IMR-90 (cell line): ENCODE measurements at regions not wholly inside any gene's neighbourhood (a gene's known extent, or its start where the extent isn't known, plus 50 kb on each side); places are given as distances from the start of the nearest gene placed in this dataset.
A peak's percentile ranks its signal among the peaks of the same experiment; 100 is the strongest.

Source experiments
- ATAC-seq: fragments of 200-7000 bp; cut with Tn5 transposase; 2 replicates; pipeline ENCODE4 v1.9.1; 2020; ENCODE audit warnings: low read depth, mild to moderate bottlenecking, moderate library complexity
- BruUV-seq: library from RNA; stranded (reverse); fragments of 400-500 nt; replicated peaks from 2 replicates; lab custom pipeline; 2021; lab: Mats Ljungman, UMichigan
- CTCF ChIA-PET: fragments of 300-600 bp; formaldehyde crosslinking; extraction: SDS; loops from one replicate; lab custom pipeline; 2021; ENCODE audit warnings: antibody characterized with exemption; lab: Yijun Ruan, JAX
- POLR2A ChIA-PET: fragments of 300-600 bp; sonication (Branson Sonifier 250); formaldehyde crosslinking; loops from one replicate; lab custom pipeline; 2022; ENCODE audit warnings: antibody characterized with exemption; ENCODE audit not compliant: unreplicated experiment; lab: Charles Lee
- DNase-seq: peaks from one replicate; pipeline ENCODE4 v3.0.0; 2013
- H2AFZ ChIP-seq: replicated peaks from 2 replicates; pipeline ENCODE3; 2013; ENCODE audit warnings: low read length, mild to moderate bottlenecking; ENCODE audit not compliant: poor library complexity
- H2AK5ac ChIP-seq: 2 replicates; pipeline ENCODE4 v1.6.1; 2013; ENCODE audit warnings: low read depth, low read length, inconsistent platforms
- H2AK9ac ChIP-seq: replicated peaks from 2 replicates; pipeline ENCODE3; 2013; ENCODE audit warnings: mild to moderate bottlenecking, low read depth, low read length, moderate library complexity; ENCODE audit not compliant: poor library complexity
- H2BK120ac ChIP-seq: 2 replicates; pipeline ENCODE4 v1.6.1; 2013; ENCODE audit warnings: low read depth, low read length, inconsistent platforms
- H2BK15ac ChIP-seq: 3 replicates; pipeline ENCODE4 v1.6.1; 2013; ENCODE audit warnings: low read depth, low read length, inconsistent platforms
- H2BK20ac ChIP-seq: 2 replicates; pipeline ENCODE4 v1.6.1; 2013; ENCODE audit warnings: low read depth, mild to moderate bottlenecking, inconsistent platforms, low read length, moderate library complexity
- H2BK5ac ChIP-seq: 2 replicates; pipeline ENCODE4 v1.6.1; 2013; ENCODE audit warnings: mild to moderate bottlenecking, low read depth, low read length, inconsistent platforms; ENCODE audit not compliant: poor library complexity, severe bottlenecking
- H3K14ac ChIP-seq: replicated peaks from 2 replicates; pipeline ENCODE4 v1.6.1; 2013; ENCODE audit warnings: low read depth, low read length, inconsistent platforms
- H3K18ac ChIP-seq: 2 replicates; pipeline ENCODE4 v1.6.1; 2013; ENCODE audit warnings: low read depth, low read length, control low read depth
- H3K23ac ChIP-seq: 2 replicates; pipeline ENCODE4 v1.6.1; 2013; ENCODE audit warnings: low read depth, low read length, inconsistent platforms
- H3K27ac ChIP-seq: 2 replicates; pipeline ENCODE4 v1.5.1; 2013; ENCODE audit warnings: mild to moderate bottlenecking, control low read depth, low read length; ENCODE audit not compliant: insufficient read depth
- H3K27me3 ChIP-seq: 2 replicates; pipeline ENCODE4 v1.6.1; 2013; ENCODE audit warnings: low read length; ENCODE audit not compliant: control insufficient read depth, insufficient read depth
- H3K36me3 ChIP-seq: 2 replicates; pipeline ENCODE4 v1.6.1; 2013; ENCODE audit warnings: low read length, mixed read lengths; ENCODE audit not compliant: control insufficient read depth, insufficient read depth
- H3K4ac ChIP-seq: 2 replicates; pipeline ENCODE4 v1.6.1; 2013; ENCODE audit warnings: low read depth, low read length, inconsistent platforms
- H3K4me1 ChIP-seq: 2 replicates; pipeline ENCODE4 v1.6.1; 2013; ENCODE audit warnings: low read length, mixed read lengths; ENCODE audit not compliant: control insufficient read depth, insufficient read depth
- H3K4me2 ChIP-seq: 2 replicates; pipeline ENCODE4 v1.6.1; 2013; ENCODE audit warnings: low read depth, mild to moderate bottlenecking, control low read depth, low read length, moderate library complexity
- H3K4me3 ChIP-seq: 2 replicates; pipeline ENCODE4 v1.5.1; 2013; ENCODE audit warnings: low read depth, mild to moderate bottlenecking, control low read depth, low read length, moderate library complexity; ENCODE audit not compliant: insufficient read depth
- H3K56ac ChIP-seq: 2 replicates; pipeline ENCODE4 v1.6.1; 2013; ENCODE audit warnings: low read length, inconsistent platforms; ENCODE audit not compliant: insufficient read depth; ENCODE audit errors: extremely low read depth
- H3K79me1 ChIP-seq, 2 experiments: 2 replicates each; pipeline ENCODE4 v1.6.1; 2013; ENCODE audit warnings: low read length in 2 of 2, inconsistent platforms in 1 of 2, low read depth in 1 of 2
- H3K9ac ChIP-seq: 2 replicates; pipeline ENCODE4 v1.6.1; 2013; ENCODE audit warnings: low read depth, low read length, control low read depth
- H3K9me1 ChIP-seq: 2 replicates; pipeline ENCODE4 v1.6.1; 2013; ENCODE audit warnings: low read length, inconsistent platforms; ENCODE audit not compliant: insufficient read depth
- H3K9me3 ChIP-seq: 2 replicates; pipeline ENCODE4 v1.6.1; 2013; ENCODE audit warnings: low read length; ENCODE audit not compliant: control insufficient read depth, insufficient read depth
- H4K20me1 ChIP-seq: 2 replicates; pipeline ENCODE4 v1.6.1; 2013; ENCODE audit warnings: low read length, inconsistent platforms; ENCODE audit not compliant: insufficient read depth
- H4K5ac ChIP-seq: 2 replicates; pipeline ENCODE4 v1.6.1; 2013; ENCODE audit warnings: mild to moderate bottlenecking, low read depth, low read length, control low read depth
- H4K8ac ChIP-seq, 2 experiments: 2 replicates each; pipeline ENCODE4 v1.6.1; 2013; ENCODE audit warnings: low read depth in 2 of 2, low read length in 2 of 2, control low read depth in 1 of 2, inconsistent platforms in 1 of 2
- H4K91ac ChIP-seq: 2 replicates; pipeline ENCODE4 v1.6.1; 2013; ENCODE audit warnings: low read depth, low read length, inconsistent platforms; ENCODE audit not compliant: insufficient read depth
- CTCF ChIP-seq: conservative IDR thresholded peaks from 2 replicates; pipeline ENCODE4 v1.5.1; 2012; ENCODE audit warnings: mild to moderate bottlenecking, low read depth, low read length, improper control_type of control experiment
- SMC3 ChIP-seq: fragments of 150-350 bp; IDR thresholded peaks from 2 replicates; pipeline ENCODE4 v1.6.1; 2016; ENCODE audit warnings: low read depth, mild to moderate bottlenecking, antibody characterized with exemption, low read length, moderate library complexity
- WGBS, 2 experiments: methylation state at CpG; one replicate each; pipeline versions ENCODE4 v1.1.5 to v1.1.7; 2013; ENCODE audit warnings: missing lambda C conversion rate in 2 of 2; ENCODE audit not compliant: insufficient read length in 1 of 2; ENCODE audit errors: extremely low coverage in 2 of 2; 5-methylcytosine and 5-hydroxymethylcytosine counted together
- dilution Hi-C: fragments of 300-500 bp; cut with HindIII; formaldehyde crosslinking; loops from one replicate; pipeline ENCODE4 v1.14.3; 2018; ENCODE audit warnings: low sequenced_read_pairs; ENCODE audit not compliant: unreplicated experiment
- in situ Hi-C: fragments of 300-500 bp; cut with MboI; formaldehyde crosslinking; loops from 3 replicates; pipeline ENCODE4 v1.14.3; 2019; ENCODE audit warnings: low sequenced_read_pairs, inconsistent platforms, mixed read lengths
- intact Hi-C: fragments of 100-400 bp; cut with micrococcal nuclease; formaldehyde crosslinking; loops from 2 replicates; pipeline ENCODE4 v1.10.0; 2022

- Histone ChIP-seq H4K8ac (no peak overlapping the region), H2BK15ac (no peak overlapping the region), H2AK9ac (no peak overlapping the region), H3K4me3 (no peak overlapping the region), H2BK5ac (no peak overlapping the region), H3K18ac (no peak overlapping the region), H4K20me1 (no peaks in the 10 kb centered on the region), H3K9me3 (peaks cover 2% of the 10 kb centered on the region; the same call in 1 of the 2 replicates), H4K91ac (no peak overlapping the region), H3K9me1 (no peaks in the 10 kb centered on the region), H3K36me3 (no peaks in the 10 kb centered on the region), H4K5ac (no peak overlapping the region), H3K27me3 (no peaks in the 10 kb centered on the region), H3K23ac (no peak overlapping the region), H2BK20ac (no peak overlapping the region), H3K14ac (no peak overlapping the region), H2BK120ac (no peak overlapping the region), H2AK5ac (no peak overlapping the region), H3K56ac (no peak overlapping the region), H3K9ac (no peak overlapping the region), H3K79me1 (no peaks in the 10 kb centered on the region), H3K4me2 (no peak overlapping the region), H3K4me1 (no peaks in the 10 kb centered on the region), H2AFZ (no peak overlapping the region), H3K27ac (no peak overlapping the region), H3K4ac (no peak overlapping the region)
- peak; percentile 1 for DNase-seq
- ChIA-PET CTCF (no interaction called here), POLR2A (no interaction called here)
- no TSS peak for BruUV-seq
- TF ChIP-seq CTCF (0 out of 2 replicates have a peak, but pooled peaks have one; percentile 26), SMC3 (no peak; the same call in 1 of the 2 replicates)
- in situ Hi-C loops (no loop called here), intact Hi-C loops (no loop called here), dilution Hi-C loops (no loop called here)
- WGBS, 2 experiments, result 55% methylated on average over 4 of the region's 10 CpGs; no CpG with 5 or more reads in 1 of the 2 experiments
- ATAC-seq, result no peak
These were observed 143.0 kb upstream of the GRIK3 start for GRCh38 chr1:37177230-37177864.
